SU-DHL-6 (cell line): ENCODE measurements at regions not wholly inside any gene's neighbourhood (a gene's known extent, or its start where the extent isn't known, plus 50 kb on each side); places are given as distances from the start of the nearest gene placed in this dataset.

Source experiments
- EZH2phosphoT487 ChIP-seq: fragments of 200-600 bp; sonication (generic), shearing (Covaris generic); conservative IDR thresholded peaks from 2 replicates; pipeline ENCODE4 v1.6.1; 2018; ENCODE audit warnings: mild to moderate bottlenecking, antibody characterized with exemption, low read length, moderate library complexity, mixed read lengths
- TF ChIP-seq, protein P1 (sequence below): fragments of 200-600 bp; sonication (generic); IDR thresholded peaks from one replicate; pipeline ENCODE4 v1.5.1; 2017; ENCODE audit warnings: antibody characterized with exemption, mild to moderate bottlenecking, low read length, moderate library complexity; ENCODE audit not compliant: insufficient read depth, poor library complexity, severe bottlenecking

DNA sequence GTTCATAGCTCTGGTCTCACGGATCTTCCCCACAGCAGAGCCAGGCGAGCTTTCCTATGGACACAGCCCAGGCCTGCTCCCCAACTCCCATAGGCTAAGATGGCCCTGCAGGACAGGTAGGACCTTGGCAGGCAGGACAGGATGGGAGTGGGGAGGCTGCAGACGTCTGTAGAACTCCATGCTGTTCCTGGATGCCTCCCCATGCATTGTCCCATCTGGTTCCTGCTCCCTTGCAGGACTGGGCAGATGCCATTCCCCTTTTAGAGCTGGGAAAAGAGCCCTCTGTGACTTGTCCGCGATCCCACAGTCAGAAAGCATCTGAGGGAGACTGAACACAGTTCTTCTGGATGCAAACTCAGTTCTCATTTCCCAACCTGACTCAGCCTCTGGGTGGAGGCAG lies 71.9 kb upstream of the ATP5PO start:
- TF ChIP-seq, protein P1, sequence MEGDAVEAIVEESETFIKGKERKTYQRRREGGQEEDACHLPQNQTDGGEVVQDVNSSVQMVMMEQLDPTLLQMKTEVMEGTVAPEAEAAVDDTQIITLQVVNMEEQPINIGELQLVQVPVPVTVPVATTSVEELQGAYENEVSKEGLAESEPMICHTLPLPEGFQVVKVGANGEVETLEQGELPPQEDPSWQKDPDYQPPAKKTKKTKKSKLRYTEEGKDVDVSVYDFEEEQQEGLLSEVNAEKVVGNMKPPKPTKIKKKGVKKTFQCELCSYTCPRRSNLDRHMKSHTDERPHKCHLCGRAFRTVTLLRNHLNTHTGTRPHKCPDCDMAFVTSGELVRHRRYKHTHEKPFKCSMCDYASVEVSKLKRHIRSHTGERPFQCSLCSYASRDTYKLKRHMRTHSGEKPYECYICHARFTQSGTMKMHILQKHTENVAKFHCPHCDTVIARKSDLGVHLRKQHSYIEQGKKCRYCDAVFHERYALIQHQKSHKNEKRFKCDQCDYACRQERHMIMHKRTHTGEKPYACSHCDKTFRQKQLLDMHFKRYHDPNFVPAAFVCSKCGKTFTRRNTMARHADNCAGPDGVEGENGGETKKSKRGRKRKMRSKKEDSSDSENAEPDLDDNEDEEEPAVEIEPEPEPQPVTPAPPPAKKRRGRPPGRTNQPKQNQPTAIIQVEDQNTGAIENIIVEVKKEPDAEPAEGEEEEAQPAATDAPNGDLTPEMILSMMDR: no peak
- TF ChIP-seq EZH2phosphoT487: no peak
